Body of pancreas (tissue), 4 donors: ENCODE measurements at regions not wholly inside any gene's neighbourhood (a gene's known extent, or its start where the extent isn't known, plus 50 kb on each side); places are given as distances from the start of the nearest gene placed in this dataset.

Source experiments
- CTCF ChIP-seq, 7 experiments: fragments of 450-650 bp in 4 of 7; fragments of 200-600 bp in 3 of 7; sonication (generic) in 3 of 7; IDR thresholded peaks; one replicate each; pipeline ENCODE4 v1.5.1; 2016 to 2019; ENCODE audit warnings: antibody characterized with exemption in 7 of 7
- POLR2A ChIP-seq, 3 donors: fragments of 450-650 bp; IDR thresholded peaks; one replicate each; pipeline ENCODE4 v1.6.1; 2016; ENCODE audit warnings: antibody characterized with exemption in 3 of 3, mild to moderate bottlenecking in 2 of 3

- TF ChIP-seq CTCF (IDR thresholded peaks at IDR 0.05) (no peak), POLR2A (IDR thresholded peaks at IDR 0.05) (no peak)
Observed at GRCh38 chr11:114771172-114771571, 92.8 kb downstream of the NXPE2 start.
